GM19468 (cell line): ENCODE measurements at regions not wholly inside any gene's neighbourhood (a gene's known extent, or its start where the extent isn't known, plus 50 kb on each side); places are given as distances from the start of the nearest gene placed in this dataset.
A peak's percentile ranks its signal among the peaks of the same experiment; 100 is the strongest.
"Not testable (repeated sequence)": the region's sequence is repeated elsewhere in the genome, so short reads cannot be mapped to it uniquely, and the experiment has no call there.

Experiments used
- ATAC-seq: cut with Tn5 transposase; IDR thresholded peaks from one replicate; pipeline ENCODE4 v1.9.1; 2021; ENCODE audit warnings: mild to moderate bottlenecking, moderate library complexity, moderate number of reproducible peaks; ENCODE audit not compliant: unreplicated experiment; ENCODE audit errors: extremely low read depth

GRCh38 chr1:82171955-82172354, 371.2 kb downstream of the ADGRL2 start:
- ATAC-seq = no peak

DNA sequence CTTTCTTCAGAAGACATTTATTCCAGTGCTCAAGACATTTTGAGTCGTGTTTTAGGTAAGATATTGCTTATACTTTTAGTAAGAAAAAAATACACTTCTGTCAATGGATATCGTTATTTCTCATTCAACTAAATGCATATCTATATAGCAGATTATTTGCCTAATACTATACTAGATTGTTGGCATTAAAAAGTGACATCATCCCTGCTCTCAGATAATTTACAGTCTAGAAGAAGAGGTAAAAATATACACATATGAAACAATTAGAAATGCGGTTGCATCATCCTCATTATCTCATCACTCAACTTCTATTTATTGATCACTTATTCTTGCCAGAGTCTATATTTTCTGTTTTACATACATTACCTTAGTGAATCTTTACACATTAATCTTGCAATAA, 367.7 kb downstream of the ADGRL2 start:
- no peak for ATAC-seq

DNA sequence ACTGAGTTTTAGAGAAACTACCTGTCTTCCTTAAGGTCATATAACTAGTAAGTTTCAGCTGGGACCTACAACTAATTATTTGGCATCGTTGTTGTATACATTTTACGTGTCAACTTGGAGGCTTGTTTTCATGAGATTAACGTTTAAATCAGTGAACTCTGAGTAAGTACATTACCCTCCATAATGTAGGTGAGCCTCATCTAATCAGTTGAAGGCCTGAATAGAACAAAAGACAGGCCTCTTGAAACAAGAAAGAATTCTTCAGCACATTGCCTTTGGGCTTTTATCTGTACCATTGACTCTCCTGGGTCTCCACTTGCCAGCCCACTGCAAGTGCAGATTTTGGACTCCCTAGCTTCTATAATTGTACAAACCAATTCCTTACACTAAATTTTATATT, 364.6 kb downstream of the ADGRL2 start:
- ATAC-seq = no peak

GRCh38 chr1:82162486-82163420, 362.0 kb downstream of the ADGRL2 start:
- no peak for ATAC-seq

DNA sequence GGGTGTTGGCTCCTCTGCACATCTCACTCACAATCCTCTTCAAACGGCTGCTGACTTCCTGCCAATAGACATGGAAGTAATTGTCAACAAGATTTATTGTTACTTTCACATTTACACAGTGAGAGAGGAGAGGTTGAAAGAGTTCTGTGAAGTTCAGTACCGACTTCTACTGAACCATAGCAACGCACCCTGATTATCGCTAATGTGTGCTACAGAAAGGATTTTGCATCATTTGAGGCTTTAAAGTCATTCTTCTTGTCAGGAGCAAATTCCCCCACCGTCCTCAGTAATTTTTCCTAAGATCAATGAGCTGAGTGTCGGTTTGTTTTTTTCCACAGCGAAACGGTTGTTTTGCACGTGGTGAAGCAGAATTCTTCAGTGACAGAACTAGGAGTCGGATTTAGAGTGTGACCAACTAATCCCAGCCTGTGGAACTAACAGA, 361.0 kb downstream of the ADGRL2 start:
- peak; percentile 40 for ATAC-seq

GRCh38 chr1:82160903-82161302, 360.2 kb downstream of the ADGRL2 start:
- ATAC-seq = no peak

- no peak for ATAC-seq
Measured at GRCh38 chr1:82160036-82160435, 359.3 kb downstream of the ADGRL2 start.

GRCh38 chr1:82158981-82159380, 358.2 kb downstream of the ADGRL2 start:
- no peak for ATAC-seq

- ATAC-seq = no peak
Measured at GRCh38 chr1:82154219-82154970, 353.7 kb downstream of the ADGRL2 start.

DNA sequence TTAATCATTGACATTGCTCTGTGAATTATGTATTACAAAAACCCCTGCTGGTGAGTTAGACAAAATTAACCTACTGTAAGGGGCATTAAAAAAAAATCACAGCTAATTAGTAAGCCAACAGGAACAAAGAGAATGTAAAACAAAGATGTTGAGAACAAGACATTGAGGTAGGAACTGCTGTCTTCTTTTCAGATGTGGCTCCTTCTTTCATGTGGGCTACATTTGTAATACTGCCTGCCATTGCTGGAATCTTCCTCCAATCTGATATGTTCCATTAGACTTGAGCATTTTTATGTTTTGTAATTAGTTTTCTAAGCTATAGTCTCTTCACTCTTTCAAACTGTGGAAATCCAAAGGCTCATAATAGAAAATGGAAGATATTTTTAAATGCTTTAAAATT, 353.0 kb downstream of the ADGRL2 start:
- no peak for ATAC-seq

DNA sequence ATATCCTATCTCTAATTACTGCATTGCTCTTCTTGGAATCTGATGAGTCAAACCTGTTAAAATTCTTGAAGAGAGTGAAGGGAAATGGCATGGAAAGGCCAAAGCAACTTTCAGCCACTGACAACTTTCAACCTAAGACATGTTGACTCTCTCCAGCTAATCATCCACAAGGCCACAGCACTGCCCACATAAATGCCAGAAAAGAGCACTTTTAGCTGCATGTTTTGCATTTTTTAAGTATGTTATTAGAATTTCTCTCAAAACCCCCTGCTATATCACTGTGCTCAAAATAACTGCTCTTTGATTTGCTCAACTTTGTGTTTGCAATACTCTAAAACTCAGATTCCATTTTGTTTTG, 352.5 kb downstream of the ADGRL2 start:
- peak; percentile 64 for ATAC-seq

DNA sequence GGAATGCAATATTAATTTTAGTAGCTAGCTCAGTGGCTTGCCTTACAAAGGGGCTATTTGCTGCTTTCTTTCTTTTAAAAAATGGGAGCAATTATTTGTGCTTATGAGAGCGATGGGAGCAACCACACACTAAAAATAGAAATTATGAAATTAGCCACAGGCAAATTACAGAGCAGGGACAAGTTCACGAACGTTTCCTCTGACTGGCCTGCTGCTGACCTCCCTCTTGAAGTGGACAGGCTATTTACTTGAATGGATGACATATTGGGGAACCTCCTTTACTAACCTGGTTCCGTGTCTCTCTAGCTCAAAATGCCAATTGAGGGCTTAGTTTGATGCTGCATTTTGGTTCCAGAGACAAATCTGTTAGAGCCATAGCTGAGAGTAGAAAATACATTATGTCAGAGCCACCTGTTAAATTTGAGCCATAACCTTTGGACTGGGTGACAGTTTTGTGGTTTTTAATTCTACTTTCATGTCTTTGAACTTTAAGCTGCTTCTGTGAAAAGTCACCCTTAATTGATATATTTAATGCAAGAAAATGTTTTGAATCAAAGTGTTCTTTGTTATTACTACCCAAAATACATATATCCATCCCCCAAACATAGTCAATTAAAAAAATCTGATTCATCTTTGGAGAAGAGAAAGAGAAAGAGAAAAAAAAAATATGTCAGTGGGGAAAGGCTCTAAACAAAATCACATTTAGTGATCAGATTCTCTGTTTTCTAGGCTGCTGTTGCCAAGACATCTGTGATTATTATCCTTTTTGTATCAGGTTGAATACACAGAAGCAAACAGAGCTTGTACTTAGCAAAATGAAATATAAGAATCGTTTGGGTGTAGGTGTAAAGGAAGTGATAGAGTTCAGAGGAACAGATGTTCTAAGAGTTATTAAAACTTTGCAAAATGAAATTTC, 351.9 kb downstream of the ADGRL2 start:
- peak; percentile 31 for ATAC-seq

DNA sequence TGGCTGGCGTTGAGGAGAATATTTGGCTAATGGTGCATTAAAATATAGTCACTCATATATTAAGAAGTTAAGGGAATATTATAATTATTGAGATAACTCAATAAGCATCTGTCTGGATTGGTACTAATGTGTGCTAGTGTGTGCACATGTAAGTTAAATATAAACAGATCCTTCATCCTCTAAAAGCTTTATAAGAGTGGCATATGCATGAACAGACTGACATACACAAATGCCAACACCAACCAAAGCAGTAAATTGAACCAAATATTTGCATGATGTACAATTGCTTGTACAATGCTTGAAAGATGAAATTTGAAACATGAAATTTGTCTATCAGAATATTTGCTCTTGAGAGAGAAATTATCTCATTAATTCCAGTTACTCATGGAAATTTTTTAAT, 344.9 kb downstream of the ADGRL2 start:
- ATAC-seq = no peak

DNA sequence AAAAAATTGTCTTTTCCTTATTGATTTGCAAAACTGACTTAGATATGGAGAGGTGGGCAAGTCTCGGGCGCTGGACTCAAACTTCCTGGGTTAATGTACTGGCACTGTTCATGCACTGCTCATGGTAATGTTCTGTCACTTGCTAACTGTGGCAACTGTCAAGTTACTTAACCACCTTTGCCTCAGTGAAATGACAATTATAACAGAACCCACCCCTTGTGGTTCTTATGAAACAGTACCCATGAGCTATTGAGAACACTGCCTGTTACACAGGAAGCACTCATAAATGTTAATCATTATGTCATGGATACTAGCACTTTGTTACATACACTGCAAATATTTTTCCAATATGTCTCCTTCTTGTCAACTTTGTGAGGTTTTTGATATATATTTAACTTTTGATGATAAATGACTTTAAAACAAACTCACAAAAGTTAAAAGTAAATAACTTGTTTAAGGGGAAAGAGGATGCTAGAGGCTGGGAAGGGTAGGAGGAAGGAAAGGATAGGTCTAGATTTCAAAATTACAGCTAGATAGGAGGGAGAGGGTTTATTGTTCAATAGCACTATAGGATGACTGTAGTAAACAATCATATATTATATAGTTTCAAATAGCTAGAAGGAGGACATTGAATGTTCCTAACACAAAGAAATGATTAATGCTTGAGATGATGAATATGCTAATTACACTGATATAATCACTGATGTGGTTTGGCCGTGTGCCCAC, 342.5 kb downstream of the ADGRL2 start:
- ATAC-seq = no peak

DNA sequence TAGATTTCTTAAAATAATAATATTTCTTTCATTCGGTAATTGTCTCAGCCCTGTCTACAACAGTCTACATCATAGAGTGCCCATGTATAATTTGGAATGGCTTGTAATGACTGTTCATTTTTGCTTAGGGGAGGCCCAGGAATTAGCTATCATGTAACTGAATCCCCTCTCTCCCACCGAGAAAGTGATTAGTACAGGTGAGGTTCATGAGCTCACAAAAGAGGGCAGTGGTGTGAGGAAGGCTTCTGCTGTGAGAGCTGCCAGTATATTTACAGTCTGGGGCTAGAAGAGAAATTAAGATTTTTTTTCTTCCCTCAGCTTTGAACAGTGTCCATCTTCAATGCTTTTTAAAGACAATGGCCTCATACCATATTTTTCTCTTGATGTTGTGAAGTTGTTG, 340.7 kb downstream of the ADGRL2 start:
- no peak for ATAC-seq

GRCh38 chr1:82139751-82140468, 339.2 kb downstream of the ADGRL2 start:
- no peak for ATAC-seq

DNA sequence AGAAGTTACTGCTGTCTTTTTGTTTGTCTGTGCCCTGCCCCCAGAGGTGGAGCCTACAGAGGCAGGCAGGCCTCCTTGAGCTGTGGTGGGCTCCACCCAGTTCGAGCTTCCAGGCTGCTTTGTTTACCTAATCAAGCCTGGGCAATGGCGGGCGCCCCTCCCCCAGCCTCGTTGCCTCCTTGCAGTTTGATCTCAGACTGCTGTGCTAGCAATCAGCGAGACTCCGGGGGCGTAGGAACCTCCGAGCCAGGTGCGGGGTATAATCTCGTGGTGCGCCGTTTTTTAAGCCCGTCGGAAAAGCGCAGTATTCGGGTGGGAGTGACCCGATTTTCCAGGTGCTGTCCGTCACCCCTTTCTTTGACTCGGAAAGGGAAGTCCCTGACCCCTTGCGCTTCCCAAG, 335.6 kb downstream of the ADGRL2 start:
- ATAC-seq = not testable (repeated sequence)

DNA sequence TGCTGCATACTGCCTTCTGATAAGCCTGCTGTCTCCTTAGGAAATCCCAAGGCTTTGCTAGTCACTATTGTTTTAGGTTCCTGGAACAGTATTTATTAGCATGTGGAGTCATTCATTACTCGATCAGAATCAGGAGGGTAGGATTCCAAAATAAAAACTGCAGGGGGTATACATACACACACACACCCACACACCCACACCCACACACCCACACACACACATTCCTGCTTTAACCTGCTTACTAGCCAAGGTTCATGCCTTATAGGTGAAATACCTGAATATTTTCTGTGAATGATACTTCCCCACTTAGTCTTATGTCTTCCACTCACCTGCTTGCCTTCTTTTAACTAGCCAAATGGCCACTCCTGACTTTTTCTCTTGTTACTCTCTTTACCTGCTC, 325.1 kb downstream of the ADGRL2 start:
- no peak for ATAC-seq

GRCh38 chr1:82125119-82125518, 324.4 kb downstream of the ADGRL2 start:
- ATAC-seq = no peak
